Liver (tissue), 3 donors: ENCODE measurements at regions not wholly inside any gene's neighbourhood (a gene's known extent, or its start where the extent isn't known, plus 50 kb on each side); places are given as distances from the start of the nearest gene placed in this dataset.
"Not testable (repeated sequence)": the region's sequence is repeated elsewhere in the genome, so short reads cannot be mapped to it uniquely, and the experiment has no call there.

Source experiments
- CTCF ChIP-seq: fragments of 150-350 bp; IDR thresholded peaks from 2 replicates; pipeline ENCODE4 v1.5.1; 2017; ENCODE audit warnings: improper control_type of control experiment, low read depth, low read length; ENCODE audit not compliant: missing input control
- HNF4G ChIP-seq: IDR thresholded peaks from 2 replicates; pipeline ENCODE4 v1.6.1; 2016; ENCODE audit warnings: antibody characterized with exemption
- MAX ChIP-seq: IDR thresholded peaks from 2 replicates; pipeline ENCODE4 v1.6.1; 2016; ENCODE audit warnings: antibody characterized with exemption
- donor health status: healthy.
- donor health status: healthy.

DNA sequence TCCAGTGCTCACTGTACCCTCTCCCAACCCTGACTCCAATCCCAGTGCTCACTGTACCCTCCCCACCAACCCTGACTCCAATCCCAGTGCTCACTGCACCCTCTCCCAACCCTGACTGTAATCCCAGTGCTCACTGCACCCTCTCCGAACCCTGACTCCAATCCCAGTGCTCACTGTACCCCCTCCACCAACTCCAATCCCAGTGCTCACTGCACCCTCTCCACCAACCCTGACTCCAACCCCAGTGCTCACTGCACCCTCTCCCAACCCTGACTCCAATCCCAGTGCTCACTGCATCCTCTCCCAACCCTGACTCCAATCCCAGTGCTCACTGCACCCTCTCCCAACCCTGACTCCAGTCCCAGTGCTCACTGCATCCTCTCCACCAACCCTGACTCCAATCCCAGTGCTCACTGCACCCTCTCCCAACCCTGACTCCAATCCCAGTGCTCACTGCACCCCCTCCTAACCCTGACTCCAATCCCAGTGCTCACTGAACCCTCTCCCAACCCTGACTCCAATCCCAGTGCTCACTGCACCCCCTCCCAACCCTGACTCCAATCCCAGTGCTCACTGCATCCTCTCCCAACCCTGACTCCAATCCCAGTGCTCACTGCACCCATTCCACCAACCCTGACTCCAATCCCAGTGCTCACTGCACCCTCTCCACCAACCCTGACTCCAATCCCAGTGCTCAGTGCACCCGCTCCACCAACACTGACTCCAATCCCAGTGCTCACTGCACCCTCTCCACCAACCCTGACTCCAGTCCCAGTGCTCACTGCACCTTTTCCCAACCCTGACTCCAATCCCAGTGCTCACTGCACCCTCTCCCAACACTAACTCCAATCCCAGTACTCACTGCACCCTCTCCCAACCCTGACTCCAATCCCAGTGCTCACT is 136.3 kb upstream of the ZNF618 start:
- TF ChIP-seq CTCF, HNF4G: not testable (repeated sequence)
- peak; percentile 16 for TF ChIP-seq MAX
